GM18907 (cell line): ENCODE measurements at regions not wholly inside any gene's neighbourhood (a gene's known extent, or its start where the extent isn't known, plus 50 kb on each side); places are given as distances from the start of the nearest gene placed in this dataset.

Experiments used
- ATAC-seq: cut with Tn5 transposase; IDR thresholded peaks from one replicate; pipeline ENCODE4 v1.9.1; 2021; ENCODE audit warnings: mild to moderate bottlenecking, moderate library complexity; ENCODE audit not compliant: unreplicated experiment

- ATAC-seq: no peak
Measured at GRCh38 chr20:6622041-6622440, 145.4 kb upstream of the BMP2 start.

DNA sequence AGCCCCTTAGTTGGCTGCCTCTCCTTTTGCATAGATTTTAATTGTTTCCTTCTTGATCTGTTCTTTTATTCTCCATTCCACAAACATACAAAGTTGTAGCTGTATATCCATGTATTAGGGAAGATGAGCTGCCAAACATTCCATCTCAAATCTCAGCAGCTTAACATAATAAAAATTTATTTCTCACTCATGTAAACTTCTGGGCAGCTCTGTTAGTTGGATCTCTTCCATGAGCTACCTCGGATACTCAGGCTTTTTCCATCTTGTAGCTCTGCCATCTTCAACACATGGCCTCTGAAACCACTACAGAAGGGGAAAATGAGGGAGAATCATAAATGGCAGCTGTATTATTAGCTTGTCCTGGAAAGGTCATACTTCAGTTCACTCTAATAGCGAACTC, 149.4 kb upstream of the BMP2 start:
- no peak for ATAC-seq

GRCh38 chr20:6616421-6616820, 151.1 kb upstream of the BMP2 start:
- ATAC-seq: no peak

DNA sequence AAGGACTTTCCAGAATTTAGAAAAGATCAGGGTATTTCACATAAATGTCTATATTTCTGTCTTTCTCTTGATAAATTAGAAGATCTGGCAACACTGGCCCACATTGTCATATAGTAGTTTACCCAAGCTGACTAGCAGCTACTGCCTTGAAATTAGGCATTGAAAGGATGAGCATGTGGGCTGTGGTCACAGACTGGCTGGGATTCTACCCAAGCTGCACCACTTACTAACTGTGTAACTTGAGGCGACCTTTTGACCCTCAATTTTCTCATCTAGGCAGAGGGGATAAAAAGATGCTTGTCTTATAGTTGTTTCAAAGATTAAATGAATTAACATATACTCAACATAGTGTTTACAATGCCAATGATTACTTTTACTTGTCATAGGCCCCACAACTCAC, 152.7 kb upstream of the BMP2 start:
- ATAC-seq: peak; percentile 63

DNA sequence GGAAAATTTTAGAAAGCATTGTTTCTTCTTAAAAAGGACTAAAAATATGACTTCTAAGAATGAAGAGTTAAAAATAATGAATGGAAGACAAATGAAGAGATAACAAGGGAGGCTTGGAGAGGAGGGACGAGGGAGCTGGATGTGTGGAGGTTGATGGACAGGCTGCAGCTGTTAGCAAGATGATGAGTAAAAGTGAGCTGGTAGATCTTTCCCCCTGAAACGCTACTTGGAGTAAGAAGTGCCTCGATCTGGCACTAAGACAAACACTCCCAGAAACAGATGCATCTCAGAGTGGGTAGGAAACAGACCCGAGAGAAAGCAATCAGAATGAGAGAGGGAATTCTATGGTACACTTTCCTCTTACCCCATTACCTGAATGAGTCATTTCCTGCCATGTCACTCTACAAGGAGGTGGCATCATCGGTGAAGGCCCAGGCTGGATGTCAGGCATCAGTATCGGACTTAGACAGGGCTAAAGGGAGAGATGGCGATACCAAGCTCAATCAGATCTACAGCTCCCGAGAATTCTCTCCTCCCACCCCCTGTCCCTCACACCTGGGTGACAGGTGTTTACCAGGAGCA, 154.1 kb upstream of the BMP2 start:
- ATAC-seq: peak; percentile 88

GRCh38 chr20:6612606-6612923, 154.9 kb upstream of the BMP2 start:
- ATAC-seq: no peak

DNA sequence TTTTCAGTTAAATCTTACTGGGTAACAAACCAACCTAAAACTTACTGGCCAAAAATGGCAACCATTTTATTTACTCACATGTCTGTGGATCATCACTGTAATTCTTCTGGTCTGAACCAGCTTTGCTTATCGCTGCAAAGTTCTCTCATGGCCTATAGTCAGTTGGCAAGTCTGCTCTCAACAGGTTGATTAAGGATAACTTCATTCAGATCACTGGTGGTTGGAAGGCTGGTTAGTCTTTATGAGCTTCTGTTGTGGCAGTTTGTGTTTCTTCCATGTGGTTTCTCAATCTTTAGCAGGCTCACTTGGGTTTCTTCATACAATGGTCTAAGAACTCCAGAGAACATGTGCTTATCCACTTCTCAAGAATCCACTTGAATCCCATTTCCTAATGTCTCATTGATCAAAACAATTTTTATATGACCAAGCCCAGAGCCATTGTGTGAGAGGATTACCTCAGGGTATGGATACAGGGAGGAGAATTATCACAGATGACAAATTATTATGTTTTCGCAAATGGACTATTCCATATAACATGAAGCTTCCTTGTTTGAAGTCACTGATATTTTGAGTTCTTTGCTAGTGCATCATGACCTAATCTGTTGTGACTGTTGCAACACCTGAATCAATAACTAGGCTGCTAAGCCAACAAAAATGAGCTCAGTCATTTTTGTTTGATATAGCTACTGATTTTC, 155.4 kb upstream of the BMP2 start:
- ATAC-seq: no peak

DNA sequence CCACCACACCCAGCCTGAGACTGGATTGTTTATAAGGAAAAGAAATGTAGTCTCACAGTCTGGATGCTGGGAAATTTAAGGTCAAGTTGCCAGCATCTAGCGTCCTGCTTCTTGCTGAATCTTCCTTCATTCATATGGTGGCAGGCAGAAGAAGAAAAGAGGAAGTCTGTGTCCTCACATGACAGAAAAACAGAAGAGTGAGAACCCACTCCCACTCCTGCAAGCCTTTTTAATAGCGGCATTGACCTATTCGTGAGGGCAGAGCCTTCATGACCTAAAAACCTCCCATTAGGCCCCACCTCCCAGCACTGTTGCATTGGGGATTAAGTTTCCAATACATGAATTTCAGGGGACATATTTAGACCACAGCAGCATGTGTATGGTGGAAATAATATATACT, 160.8 kb upstream of the BMP2 start:
- ATAC-seq: no peak

- no peak for ATAC-seq
Measured at GRCh38 chr20:6605055-6605935, 162.2 kb upstream of the BMP2 start.

DNA sequence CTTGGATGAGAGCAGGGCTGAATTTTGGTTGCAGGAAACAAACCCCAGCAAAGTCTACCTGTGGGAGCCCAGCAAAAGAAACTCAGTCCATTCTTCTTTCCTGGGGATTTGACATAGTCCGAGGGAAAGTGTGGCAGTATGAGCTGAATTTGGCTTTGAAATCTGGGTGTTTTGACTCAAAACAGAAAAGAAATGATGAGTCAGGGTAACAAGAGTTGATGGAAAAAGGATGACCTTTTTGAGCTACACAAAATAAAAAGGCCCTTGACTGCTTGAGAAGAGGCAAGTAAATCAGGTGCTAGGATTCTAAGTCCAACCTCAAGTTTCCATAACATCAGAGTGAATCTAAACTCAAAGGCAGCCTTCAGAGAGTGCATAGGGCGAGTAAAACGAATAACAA, 163.3 kb upstream of the BMP2 start:
- ATAC-seq: no peak

GRCh38 chr20:6599876-6600735, 167.4 kb upstream of the BMP2 start:
- peak; percentile 71 for ATAC-seq

DNA sequence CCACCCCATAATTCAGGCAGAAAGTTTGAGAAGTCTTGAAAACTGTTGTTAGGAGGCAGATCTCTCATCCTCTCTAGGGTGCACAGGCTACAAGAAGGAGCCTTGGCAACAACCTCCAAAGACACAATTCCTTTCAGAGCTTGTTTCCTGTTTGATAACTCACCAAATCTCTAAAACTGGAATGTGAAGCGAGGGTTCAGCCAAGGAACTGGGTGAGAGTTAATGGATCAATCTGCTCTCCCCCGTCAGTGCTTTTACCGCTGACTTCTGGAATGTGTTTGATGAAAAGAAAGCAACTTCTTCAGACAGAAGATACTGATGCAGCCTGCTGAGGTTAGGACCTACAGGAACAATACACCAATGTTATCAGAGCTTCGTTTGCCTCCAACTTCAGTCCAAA, 171.8 kb upstream of the BMP2 start:
- ATAC-seq: no peak

GRCh38 chr20:6590891-6591637, 176.4 kb upstream of the BMP2 start:
- ATAC-seq: no peak

GRCh38 chr20:6588296-6588695, 179.2 kb upstream of the BMP2 start:
- no peak for ATAC-seq

GRCh38 chr20:6583134-6583738, 184.2 kb upstream of the BMP2 start:
- peak; percentile 93 for ATAC-seq

- no peak for ATAC-seq
Measured at GRCh38 chr20:6582449-6582848, 185.0 kb upstream of the BMP2 start.

DNA sequence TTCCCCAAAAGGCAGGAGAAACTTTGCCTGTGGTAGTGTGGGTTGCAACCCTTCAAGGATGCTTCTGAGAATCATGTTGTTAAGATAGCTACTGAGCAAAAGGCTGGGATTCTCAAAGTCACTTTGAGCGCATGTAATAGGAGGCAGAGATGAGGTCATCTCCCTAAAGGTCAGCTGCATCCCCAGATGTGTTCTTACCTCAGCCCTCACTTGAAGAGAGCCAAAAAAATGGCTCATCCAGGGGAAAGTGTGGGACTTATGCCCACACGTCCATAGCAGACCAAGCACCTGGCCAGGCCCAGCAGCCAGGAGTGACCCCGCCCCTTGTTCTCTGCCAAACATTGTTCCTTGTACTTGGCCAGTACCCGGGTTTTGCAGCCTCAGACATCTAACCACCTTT, 187.0 kb upstream of the BMP2 start:
- no peak for ATAC-seq

DNA sequence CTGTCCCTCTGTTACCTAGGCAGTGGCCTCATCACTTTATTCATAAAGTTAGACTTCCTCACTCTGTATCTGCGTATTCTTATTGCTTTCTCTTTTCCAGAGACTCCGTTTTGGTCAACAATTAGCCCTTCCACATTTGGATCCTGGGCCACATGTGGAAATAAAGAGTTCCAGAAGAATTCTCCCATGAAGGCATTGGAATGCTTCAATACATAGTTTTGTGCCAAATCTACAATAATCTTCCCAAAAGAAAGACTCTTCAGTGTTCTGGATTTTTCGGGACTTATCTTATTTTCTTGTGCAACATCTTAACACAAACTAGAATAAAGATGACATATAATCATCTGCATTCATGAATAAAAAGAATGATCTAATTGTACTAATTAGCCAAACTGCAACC, 187.7 kb upstream of the BMP2 start:
- ATAC-seq: no peak

GRCh38 chr20:6579417-6579816, 188.1 kb upstream of the BMP2 start:
- ATAC-seq: no peak

DNA sequence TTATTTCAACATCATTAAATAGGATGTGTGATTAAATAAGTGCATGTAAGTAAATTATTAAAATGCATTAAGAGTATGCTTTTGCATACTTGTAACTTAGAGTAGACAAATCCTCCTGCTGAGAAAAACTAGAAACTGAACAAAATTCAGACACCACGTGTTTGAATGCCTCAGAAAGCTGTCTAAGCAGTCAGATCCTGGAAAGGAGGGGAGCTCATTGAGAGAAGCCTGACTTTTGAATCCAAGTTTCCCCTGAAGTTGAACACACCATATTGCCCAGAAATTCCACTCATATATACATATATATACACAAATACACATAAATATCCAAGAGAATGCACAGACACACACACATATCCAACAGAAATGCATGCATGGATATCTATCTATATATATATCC, 190.0 kb upstream of the BMP2 start:
- no peak for ATAC-seq
